Sciatic nerve (tissue), 2 donors: ENCODE measurements at regions not wholly inside any gene's neighbourhood (a gene's known extent, or its start where the extent isn't known, plus 50 kb on each side); places are given as distances from the start of the nearest gene placed in this dataset.

ENCODE experiments used
- ATAC-seq: fragments of 200-7000 bp; cut with Tn5 transposase; one replicate; pipeline ENCODE4 v1.9.1; 2020; ENCODE audit warnings: mild to moderate bottlenecking, moderate library complexity
- DNase-seq: peaks from one replicate; pipeline ENCODE4 v3.0.0-alpha.2; 2020; ENCODE audit warnings: low spot score
- intact Hi-C: fragments of 100-400 bp; cut with DNase I; formaldehyde crosslinking; loops from one replicate; pipeline ENCODE4 v1.14.2; 2022
- donor health status: DM: no; HTN: no; CAD: no.
- donor health status: DM: no; HTN: no; CAD: no.

GRCh38 chr2:185144159-185144919, 546.0 kb downstream of the ZNF804A start:
- ATAC-seq (no peak), DNase-seq (no peak)
- intact Hi-C loops: no loop called here

- ATAC-seq: no peak
- intact Hi-C loops: no loop called here
- DNase-seq: no peak
Observed at GRCh38 chr2:185145316-185146121, 547.2 kb downstream of the ZNF804A start.

- ATAC-seq (no peak), DNase-seq (no peak)
- intact Hi-C loops: no loop called here
Observed at GRCh38 chr2:185147361-185147760, 549.0 kb downstream of the ZNF804A start.

- ATAC-seq (no peak), DNase-seq (no peak)
- intact Hi-C loops: no loop called here
Observed at GRCh38 chr2:185152186-185152585, 553.9 kb downstream of the ZNF804A start.

GRCh38 chr2:185161701-185162100, 563.4 kb downstream of the ZNF804A start:
- no peak for DNase-seq
- ATAC-seq: no peak
- intact Hi-C loops: no loop called here

- intact Hi-C loops: no loop called here
- DNase-seq: no peak
- ATAC-seq: no peak
Observed at GRCh38 chr2:185174353-185174752, 564.3 kb upstream of the FSIP2 start.

GRCh38 chr2:185179743-185180142, 558.9 kb upstream of the FSIP2 start:
- intact Hi-C loops: no loop called here
- no peak for ATAC-seq
- DNase-seq: no peak

- ATAC-seq (no peak), DNase-seq (no peak)
- intact Hi-C loops: no loop called here
Observed at GRCh38 chr2:185181901-185182300, 556.7 kb upstream of the FSIP2 start.

- DNase-seq (no peak), ATAC-seq (no peak)
- intact Hi-C loops: no loop called here
Observed at GRCh38 chr2:185185044-185185443, 553.6 kb upstream of the FSIP2 start.

GRCh38 chr2:185187421-185187820, 551.2 kb upstream of the FSIP2 start:
- ATAC-seq (no peak), DNase-seq (no peak)
- intact Hi-C loops: no loop called here

GRCh38 chr2:185188656-185189055, 549.9 kb upstream of the FSIP2 start:
- ATAC-seq (no peak), DNase-seq (no peak)
- intact Hi-C loops: no loop called here

GRCh38 chr2:185201063-185201462, 537.5 kb upstream of the FSIP2 start:
- intact Hi-C loops: no loop called here
- DNase-seq (no peak), ATAC-seq (no peak)

GRCh38 chr2:185202381-185202780, 536.2 kb upstream of the FSIP2 start:
- intact Hi-C loops: no loop called here
- no peak for ATAC-seq
- DNase-seq: no peak

GRCh38 chr2:185202945-185203528, 535.6 kb upstream of the FSIP2 start:
- ATAC-seq: no peak
- DNase-seq: no peak
- intact Hi-C loops: no loop called here

- ATAC-seq (no peak), DNase-seq (no peak)
- intact Hi-C loops: no loop called here
Observed at GRCh38 chr2:185208261-185208660, 530.3 kb upstream of the FSIP2 start.

GRCh38 chr2:185215497-185215896, 523.1 kb upstream of the FSIP2 start:
- DNase-seq (no peak), ATAC-seq (no peak)
- intact Hi-C loops: no loop called here

GRCh38 chr2:185219981-185220380, 518.6 kb upstream of the FSIP2 start:
- intact Hi-C loops: no loop called here
- DNase-seq: no peak
- no peak for ATAC-seq

GRCh38 chr2:185222311-185222710, 516.3 kb upstream of the FSIP2 start:
- ATAC-seq: no peak
- intact Hi-C loops: no loop called here
- no peak for DNase-seq

GRCh38 chr2:185227391-185227790, 511.2 kb upstream of the FSIP2 start:
- intact Hi-C loops: no loop called here
- no peak for DNase-seq
- no peak for ATAC-seq

- intact Hi-C loops: no loop called here
Observed at GRCh38 chr2:185239491-185239890, 499.1 kb upstream of the FSIP2 start.

More at GRCh38 chr2:185239491-185239890, 499.1 kb upstream of the FSIP2 start:
- DNase-seq (no peak), ATAC-seq (no peak)
